ENCODE measurements at regions not wholly inside any gene's neighbourhood (a gene's known extent, or its start where the extent isn't known, plus 50 kb on each side); places are given as distances from the start of the nearest gene placed in this dataset.

GRCh38 chr1:224504297-224505041 lies 69.9 kb upstream of the WDR26 start:
- DNase-seq (ENCODE audit: low read depth), result no peak

GRCh38 chr1:224505454-224506093 lies 71.0 kb upstream of the WDR26 start:
- DNase-seq (ENCODE audit: low read depth), result no peak

DNA sequence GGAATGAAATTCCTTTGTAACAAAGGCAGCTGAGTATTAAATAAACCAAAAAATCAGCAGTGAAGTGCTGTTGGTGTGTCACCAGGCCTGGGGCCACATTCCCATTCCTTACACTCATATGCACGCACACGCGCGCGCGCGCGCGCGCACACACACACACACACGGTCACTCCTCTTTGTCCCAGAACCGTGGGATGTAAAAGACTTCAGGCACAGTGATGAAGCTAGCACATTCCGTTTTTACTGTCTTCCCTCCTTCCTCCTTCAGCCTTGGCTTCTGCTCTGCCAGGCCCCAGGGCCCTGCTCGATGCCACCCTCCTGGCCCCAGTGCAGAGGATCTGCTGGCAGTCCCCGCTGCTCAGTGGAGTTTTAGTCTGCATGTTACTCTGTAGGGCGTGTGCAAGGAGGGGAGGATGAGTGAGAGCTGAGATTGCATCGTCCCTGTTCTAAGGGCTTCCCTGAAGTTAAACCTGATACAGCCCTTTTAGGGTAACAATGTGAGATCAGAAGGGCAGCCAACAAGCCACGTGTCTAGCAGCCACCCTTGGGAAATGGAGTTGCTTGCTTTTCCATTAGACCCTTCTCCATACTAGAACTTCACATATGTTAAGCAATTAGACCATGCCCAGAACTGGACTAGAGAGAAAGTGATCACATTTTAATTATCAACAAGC lies 71.7 kb upstream of the WDR26 start:
- no peak for DNase-seq (ENCODE audit: low read depth)

DNA sequence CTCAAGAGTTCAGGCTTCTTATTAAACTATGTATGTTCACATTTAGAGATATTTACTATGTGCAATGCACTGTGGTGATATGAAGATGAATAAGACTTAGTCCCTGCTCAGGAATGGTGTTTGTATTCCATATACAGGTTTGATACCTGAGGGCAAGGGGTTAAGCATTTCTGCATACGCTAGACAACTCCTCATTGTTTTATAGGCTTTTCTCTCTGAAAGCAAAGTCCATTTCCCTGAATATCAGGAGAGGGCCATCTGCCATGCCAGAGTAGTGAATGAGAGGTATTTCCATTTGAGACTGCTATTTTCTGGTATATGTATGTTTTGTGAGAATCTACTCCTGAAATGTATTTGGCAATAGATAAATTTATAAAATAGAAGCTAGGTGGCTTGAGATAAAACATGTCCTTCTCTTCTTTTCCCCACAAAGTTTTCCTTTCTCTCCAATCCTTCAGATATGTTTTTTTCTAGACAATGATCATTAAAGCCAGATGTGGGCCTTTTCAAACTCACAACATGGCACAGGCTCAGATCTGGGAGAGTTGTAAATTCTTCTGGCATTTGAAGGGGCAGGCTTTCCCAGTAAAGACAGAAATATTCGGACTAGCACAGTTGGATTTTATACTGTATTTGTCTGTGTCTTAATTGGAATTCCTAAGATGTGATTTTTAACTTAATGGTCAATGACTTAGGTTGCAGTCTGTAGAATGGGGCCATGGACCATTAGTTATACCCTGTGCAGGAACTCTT lies 73.3 kb upstream of the WDR26 start:
- no peak for DNase-seq (ENCODE audit: low read depth)

DNA sequence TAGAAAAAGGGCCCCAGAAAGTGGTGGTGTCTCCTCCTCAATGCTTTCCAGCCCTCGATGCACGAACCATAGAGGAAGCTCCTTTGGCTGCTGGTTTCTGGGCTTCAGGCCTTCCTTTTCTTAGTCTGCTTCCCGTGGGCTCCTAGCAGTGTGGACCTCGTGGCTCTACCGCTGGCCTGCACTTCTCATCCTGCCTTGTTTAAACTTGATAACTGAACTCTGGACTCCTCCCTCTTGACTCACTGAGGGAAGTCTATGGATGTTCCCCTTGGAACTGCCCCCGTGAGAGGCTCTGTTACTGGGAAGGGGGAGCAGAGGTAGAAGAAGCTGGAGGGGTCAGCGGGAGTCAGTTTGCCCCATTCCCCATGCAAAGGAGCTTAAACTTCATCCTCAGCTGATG lies 75.3 kb upstream of the WDR26 start:
- DNase-seq (ENCODE audit: low read depth), result no peak

- no peak for DNase-seq (ENCODE audit: low read depth)
Observed at GRCh38 chr1:224510880-224511645, 76.5 kb upstream of the WDR26 start.

DNA sequence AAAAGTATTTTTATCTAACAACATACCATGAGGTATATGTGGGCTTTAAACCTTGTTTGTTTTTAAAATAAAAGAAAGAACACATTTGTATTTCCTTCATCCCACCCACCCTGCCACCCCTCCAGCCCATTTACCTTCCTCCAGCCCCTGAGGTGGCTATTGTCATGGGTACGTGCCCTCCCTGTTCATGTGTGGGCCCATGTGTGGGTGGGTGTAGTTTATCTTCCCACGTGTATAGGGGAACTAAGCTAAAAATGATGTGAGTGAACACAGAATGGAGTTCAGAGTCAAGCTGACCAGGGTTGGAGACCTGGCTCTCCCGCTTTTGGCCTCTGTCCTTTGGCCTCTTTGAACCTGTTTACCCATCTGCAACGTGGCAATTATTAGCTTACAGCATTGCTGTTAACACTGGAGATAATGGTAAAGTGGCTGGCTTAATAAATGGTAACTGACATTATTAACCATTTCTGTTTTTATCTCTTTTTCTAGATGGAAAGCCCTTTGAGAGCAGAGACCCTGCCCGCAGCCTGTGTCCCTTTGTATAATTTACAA lies 78.1 kb upstream of the WDR26 start:
- no peak for DNase-seq (ENCODE audit: low read depth)

GRCh38 chr1:224513383-224513782 lies 78.8 kb upstream of the WDR26 start:
- no peak for DNase-seq (ENCODE audit: low read depth)

- peak; percentile 22 for DNase-seq (ENCODE audit: low read depth)
Observed at GRCh38 chr1:224513787-224514209, 79.2 kb upstream of the WDR26 start.

DNA sequence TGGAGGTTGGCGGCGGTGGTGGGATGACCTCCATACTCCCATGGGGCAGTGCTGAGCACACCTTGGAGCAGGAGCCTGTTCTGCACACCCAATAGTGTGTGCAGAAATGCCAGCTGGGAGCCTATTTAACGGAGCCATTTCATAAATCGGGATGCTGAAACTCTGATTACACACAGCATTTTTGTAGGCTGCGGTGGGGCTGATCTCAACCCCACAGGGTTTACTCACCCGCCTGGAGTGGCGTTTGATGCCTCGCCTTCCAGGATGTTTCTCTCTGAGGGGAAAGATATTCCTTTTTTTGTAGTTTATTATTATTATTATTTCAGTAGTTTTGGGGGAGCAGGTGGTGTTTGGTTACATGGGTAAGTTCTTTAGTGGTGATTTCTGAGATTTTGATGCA lies 82.6 kb upstream of the WDR26 start:
- no peak for DNase-seq (ENCODE audit: low read depth)

GRCh38 chr1:224518528-224518927 lies 83.9 kb upstream of the WDR26 start:
- DNase-seq (ENCODE audit: low read depth), result no peak

GRCh38 chr1:224519874-224520273 lies 85.3 kb upstream of the WDR26 start:
- no peak for DNase-seq (ENCODE audit: low read depth)

DNA sequence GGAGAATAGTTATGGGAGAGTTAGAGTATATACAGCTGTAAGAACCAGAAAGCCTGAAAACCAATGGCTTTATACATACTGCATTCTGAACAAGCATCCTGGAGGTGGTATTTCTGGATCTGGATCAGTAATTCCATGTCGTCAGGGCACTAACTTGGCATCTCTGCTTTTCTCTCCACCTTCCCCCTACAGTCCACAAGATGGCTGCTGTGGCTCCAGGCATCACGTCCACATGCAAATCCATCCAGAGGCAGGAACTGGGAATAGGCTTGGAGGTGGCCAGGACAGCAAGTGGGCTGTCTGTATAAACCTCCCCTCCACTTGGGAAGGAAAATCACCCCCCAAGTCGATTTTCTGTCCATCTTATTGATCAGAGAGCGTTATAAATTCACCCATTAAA lies 86.2 kb upstream of the WDR26 start:
- no peak for DNase-seq (ENCODE audit: low read depth)

- no peak for DNase-seq (ENCODE audit: low read depth)
Observed at GRCh38 chr1:224521904-224522734, 87.5 kb upstream of the WDR26 start.

DNA sequence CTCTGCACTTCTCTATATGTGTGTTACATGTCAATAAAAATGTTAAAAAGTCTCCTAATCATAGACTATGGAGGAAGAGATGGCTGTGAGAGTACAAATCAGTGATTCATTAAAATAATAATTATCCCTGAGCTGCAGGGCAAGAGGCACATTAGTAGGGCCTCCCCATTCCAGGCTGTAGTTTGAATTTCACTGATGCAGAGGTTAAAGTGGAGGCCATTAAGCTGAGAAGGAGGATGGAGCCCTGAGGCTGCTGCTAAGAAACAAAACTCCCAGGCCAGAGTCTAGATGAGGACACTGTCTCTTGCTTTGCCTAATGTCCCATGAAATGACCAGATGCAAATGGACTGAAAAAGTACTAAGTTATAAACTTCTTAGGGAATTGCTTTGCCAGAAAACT lies 89.1 kb upstream of the WDR26 start:
- no peak for DNase-seq (ENCODE audit: low read depth)

- no peak for DNase-seq (ENCODE audit: low read depth)
Observed at GRCh38 chr1:224524679-224525078, 90.1 kb upstream of the WDR26 start.

GRCh38 chr1:224525411-224526040 lies 90.6 kb upstream of the CNIH3 start:
- no peak for DNase-seq (ENCODE audit: low read depth)

DNA sequence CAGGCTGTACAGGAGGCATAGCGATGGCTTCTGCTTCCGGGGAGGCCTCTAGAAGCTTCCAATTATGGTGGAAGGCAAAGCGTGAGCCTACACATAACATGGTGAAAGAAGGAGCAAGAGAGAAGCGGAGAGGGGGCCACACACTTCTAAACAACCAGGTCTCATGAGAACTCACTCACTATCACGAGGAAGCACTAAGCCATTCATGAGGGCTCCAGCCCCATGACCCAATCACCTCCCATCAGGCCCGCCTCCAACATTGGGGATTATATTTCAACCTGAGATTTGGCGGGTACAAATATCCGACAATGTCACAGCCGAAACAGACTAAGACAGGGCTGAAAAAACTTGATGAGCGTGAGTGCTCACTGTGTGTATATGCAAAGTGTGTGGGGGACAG lies 89.3 kb upstream of the CNIH3 start:
- DNase-seq (ENCODE audit: low read depth), result no peak

- no peak for DNase-seq (ENCODE audit: low read depth)
Observed at GRCh38 chr1:224528900-224529299, 87.2 kb upstream of the CNIH3 start.

DNA sequence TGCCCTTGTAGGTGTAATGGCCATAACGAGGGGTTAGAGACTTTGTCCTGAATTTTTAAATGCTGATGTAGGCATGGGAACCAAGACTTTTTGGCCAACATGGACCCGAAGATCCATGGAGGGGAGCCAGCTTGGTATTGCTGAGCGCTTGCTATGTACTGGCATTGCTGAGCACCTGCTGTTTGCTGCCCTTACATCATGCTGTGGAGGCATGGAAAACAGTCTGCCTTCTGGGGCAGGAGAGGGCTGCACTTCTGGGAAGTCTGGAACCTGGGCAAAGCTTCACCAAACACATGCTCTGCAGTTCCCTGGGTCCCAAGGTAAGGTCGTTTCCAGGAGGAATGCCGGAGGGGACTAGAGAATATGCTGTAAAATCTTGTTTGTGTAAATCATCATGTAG lies 86.3 kb upstream of the CNIH3 start:
- DNase-seq (ENCODE audit: low read depth), result no peak

All from forelimb muscle (tissue), 1 donor.